DOHH2 (cell line): ENCODE measurements at regions not wholly inside any gene's neighbourhood (a gene's known extent, or its start where the extent isn't known, plus 50 kb on each side); places are given as distances from the start of the nearest gene placed in this dataset.

Source experiments
- EZH2phosphoT487 ChIP-seq: fragments of 200-600 bp; sonication (generic); IDR thresholded peaks from 2 replicates; pipeline ENCODE4 v1.6.1; 2017; ENCODE audit warnings: borderline replicate concordance, mild to moderate bottlenecking, antibody characterized with exemption, low read length, moderate library complexity, mixed read lengths
- TF ChIP-seq, protein P1 (sequence below): fragments of 200-600 bp; sonication (generic); IDR thresholded peaks from one replicate; pipeline ENCODE4 v1.5.1; 2014; ENCODE audit warnings: antibody characterized with exemption, mild to moderate bottlenecking, low read depth, low read length; ENCODE audit not compliant: poor library complexity, severe bottlenecking

DNA sequence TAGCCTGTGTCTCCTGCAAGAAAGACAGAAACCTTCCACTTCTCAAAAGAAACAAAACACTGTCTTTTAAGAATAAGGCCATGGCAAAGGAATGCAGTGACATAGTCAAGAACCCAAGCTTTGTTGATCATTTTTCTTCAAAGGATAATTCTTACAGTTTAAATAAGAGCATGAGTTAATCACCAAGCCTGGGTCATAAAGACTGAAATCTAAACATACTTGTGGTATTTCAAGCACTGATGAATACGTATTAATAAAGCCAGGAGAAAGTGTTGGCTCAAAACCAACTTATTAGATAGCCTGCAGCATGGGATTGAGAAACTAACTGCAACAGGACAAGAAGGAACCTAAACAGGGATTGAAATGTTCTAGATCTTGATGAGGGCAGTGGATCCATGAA, 143.3 kb upstream of the MTNR1B start:
- TF ChIP-seq, protein P1, sequence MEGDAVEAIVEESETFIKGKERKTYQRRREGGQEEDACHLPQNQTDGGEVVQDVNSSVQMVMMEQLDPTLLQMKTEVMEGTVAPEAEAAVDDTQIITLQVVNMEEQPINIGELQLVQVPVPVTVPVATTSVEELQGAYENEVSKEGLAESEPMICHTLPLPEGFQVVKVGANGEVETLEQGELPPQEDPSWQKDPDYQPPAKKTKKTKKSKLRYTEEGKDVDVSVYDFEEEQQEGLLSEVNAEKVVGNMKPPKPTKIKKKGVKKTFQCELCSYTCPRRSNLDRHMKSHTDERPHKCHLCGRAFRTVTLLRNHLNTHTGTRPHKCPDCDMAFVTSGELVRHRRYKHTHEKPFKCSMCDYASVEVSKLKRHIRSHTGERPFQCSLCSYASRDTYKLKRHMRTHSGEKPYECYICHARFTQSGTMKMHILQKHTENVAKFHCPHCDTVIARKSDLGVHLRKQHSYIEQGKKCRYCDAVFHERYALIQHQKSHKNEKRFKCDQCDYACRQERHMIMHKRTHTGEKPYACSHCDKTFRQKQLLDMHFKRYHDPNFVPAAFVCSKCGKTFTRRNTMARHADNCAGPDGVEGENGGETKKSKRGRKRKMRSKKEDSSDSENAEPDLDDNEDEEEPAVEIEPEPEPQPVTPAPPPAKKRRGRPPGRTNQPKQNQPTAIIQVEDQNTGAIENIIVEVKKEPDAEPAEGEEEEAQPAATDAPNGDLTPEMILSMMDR = no peak
- TF ChIP-seq EZH2phosphoT487 = no peak
